T-cell (primary cell): ENCODE measurements at regions not wholly inside any gene's neighbourhood (a gene's known extent, or its start where the extent isn't known, plus 50 kb on each side); places are given as distances from the start of the nearest gene placed in this dataset.

Experiments
- ATAC-seq, 4 experiments: fragments of 200-7000 bp in 3 of 4; fragments of 150-1000 bp in 1 of 4; cut with Tn5 transposase; replicated peaks in 1 of 4; 1 replicate in 3 of 4; 2 replicates in 1 of 4; pipeline ENCODE4 v1.10.0; 2021; ENCODE audit warnings: moderate library complexity in 3 of 4, mild to moderate bottlenecking in 2 of 4, moderate number of reproducible peaks in 1 of 4
- CTCF ChIA-PET, 2 donors: fragments of 300-600 bp; sonication (Branson Sonifier 250); formaldehyde crosslinking; loops; one replicate each; lab custom pipeline; 2022; ENCODE audit warnings: antibody characterized with exemption in 2 of 2; lab: Charles Lee
- POLR2A ChIA-PET, 2 donors: fragments of 300-600 bp; sonication (Branson Sonifier 250); formaldehyde crosslinking; loops; one replicate each; lab custom pipeline; 2022; ENCODE audit warnings: antibody characterized with exemption in 2 of 2; lab: Charles Lee
- DNase-seq, 35 experiments: peaks; one replicate each; pipeline versions ENCODE4 v3.0.0 to v3.0.0-alpha.2; 2013 to 2023
- H3K27ac ChIP-seq: one replicate; pipeline ENCODE4 v1.5.1; 2013; ENCODE audit warnings: low read length
- H3K27me3 ChIP-seq, 2 experiments: replicated peaks in 1 of 2; 1 replicate in 1 of 2; 2 replicates in 1 of 2; pipeline versions ENCODE4 v1.6.1 to v1.7.0; 2013; ENCODE audit warnings: low read length in 1 of 2, mixed read lengths in 1 of 2; ENCODE audit not compliant: control insufficient read depth in 2 of 2, insufficient read depth in 2 of 2; ENCODE audit errors: extremely low read depth in 1 of 2
- H3K36me3 ChIP-seq, 2 donors: 1 replicate in 1 of 2; 2 replicates in 1 of 2; pipeline versions ENCODE4 v1.6.1 to v1.7.0; 2013; ENCODE audit warnings: low read length in 1 of 2; ENCODE audit not compliant: control insufficient read depth in 2 of 2, insufficient read depth in 1 of 2; ENCODE audit errors: extremely low read depth in 1 of 2
- H3K4me1 ChIP-seq, 2 experiments: 1 replicate in 1 of 2; 2 replicates in 1 of 2; pipeline versions ENCODE4 v1.6.1 to v1.7.0; 2013; ENCODE audit warnings: low read length in 2 of 2, mixed read lengths in 1 of 2; ENCODE audit not compliant: insufficient read depth in 2 of 2, control insufficient read depth in 1 of 2; ENCODE audit errors: extremely low read depth in 1 of 2
- H3K4me3 ChIP-seq, 2 donors: 1 replicate in 1 of 2; 2 replicates in 1 of 2; pipeline versions ENCODE4 v1.5.1 to v1.7.0; 2013; ENCODE audit warnings: mild to moderate bottlenecking in 2 of 2, low read length in 1 of 2, moderate library complexity in 1 of 2; ENCODE audit not compliant: control insufficient read depth in 1 of 2; ENCODE audit errors: extremely low read depth in 1 of 2
- H3K9me3 ChIP-seq: 2 replicates; pipeline ENCODE4 v1.7.0; 2013
- H3K27ac Mint-ChIP-seq, 2 donors: one replicate each; pipeline ENCODE4 v1.8.0; 2020 to 2021; ENCODE audit warnings: mild to moderate bottlenecking in 2 of 2, mixed read lengths in 2 of 2
- H3K27me3 Mint-ChIP-seq, 2 donors: one replicate each; pipeline ENCODE4 v1.8.0; 2021 to 2022; ENCODE audit warnings: mixed read lengths in 2 of 2
- H3K36me3 Mint-ChIP-seq: one replicate; pipeline ENCODE4 v1.8.0; 2021; ENCODE audit warnings: mixed read lengths
- H3K4me1 Mint-ChIP-seq, 3 donors: one replicate each; pipeline ENCODE4 v1.8.0; 2020 to 2022; ENCODE audit warnings: mixed read lengths in 3 of 3, mild to moderate bottlenecking in 1 of 3
- H3K4me3 Mint-ChIP-seq, 3 donors: one replicate each; pipeline ENCODE4 v1.8.0; 2020 to 2022; ENCODE audit warnings: mild to moderate bottlenecking in 3 of 3, mixed read lengths in 3 of 3, moderate library complexity in 3 of 3
- H3K9me3 Mint-ChIP-seq, 3 donors: one replicate each; pipeline ENCODE4 v1.8.0; 2020 to 2022; ENCODE audit warnings: mixed read lengths in 3 of 3
- WGBS: methylation state at CpG from one replicate; pipeline ENCODE4 v1.1.5; 2013; ENCODE audit warnings: missing lambda C conversion rate; ENCODE audit not compliant: insufficient coverage; 5-methylcytosine and 5-hydroxymethylcytosine counted together

GRCh38 chr6:77368660-77369313 is 94.5 kb downstream of the HTR1B start:
- Histone ChIP-seq H3K9me3 (peaks cover 2% of the 10 kb centered on the region), H3K27me3 (no peaks in the 10 kb centered on the region), H3K4me3 (no peak overlapping the region), H3K27ac (no peak overlapping the region), H3K4me1 (no peaks in the 10 kb centered on the region), H3K36me3 (no peaks in the 10 kb centered on the region)
- WGBS, result 46% methylated on average over 15 of the region's 20 CpGs
- Mint-ChIP-seq H3K36me3 (no peaks in the 10 kb centered on the region), H3K4me1 (no peaks in the 10 kb centered on the region), H3K4me3 (no peak overlapping the region), H3K9me3 (peaks cover 5 to 11% (median 9%) of the 10 kb centered on the region in 3 donors), H3K27ac (no peak overlapping the region), H3K27me3 (no peaks in the 10 kb centered on the region)
- ChIA-PET CTCF (no interaction called here), POLR2A (no interaction called here)
- ATAC-seq, result no peak
- DNase-seq, result no peak

GRCh38 chr6:77366798-77367197 is 96.5 kb downstream of the HTR1B start:
- Mint-ChIP-seq H3K4me3 (no peak overlapping the region), H3K36me3 (no peaks in the 10 kb centered on the region), H3K27me3 (no peaks in the 10 kb centered on the region), H3K27ac (no peak overlapping the region), H3K9me3 (peaks cover 8 to 18% (median 11%) of the 10 kb centered on the region in 3 donors), H3K4me1 (no peaks in the 10 kb centered on the region)
- CTCF ChIA-PET, result interaction anchor here in 1 of 2 donors (0.7 kb wide), 1 partner anchor 52 kb away, joined by 3 read pairs; no protein-coding TSS in a partner anchor
- ATAC-seq (no peak), DNase-seq (no peak)
- H3K27ac ChIP-seq, result no peak overlapping the region
- peaks cover 2% of the 10 kb centered on the region for H3K9me3 ChIP-seq
- POLR2A ChIA-PET, result no interaction called here
- no peak overlapping the region for H3K4me3 ChIP-seq
- H3K36me3 ChIP-seq, result no peaks in the 10 kb centered on the region
- H3K27me3 ChIP-seq, result no peaks in the 10 kb centered on the region
- WGBS, result no CpG with 5 or more reads among the region's 2 CpGs
- H3K4me1 ChIP-seq, result no peaks in the 10 kb centered on the region

DNA sequence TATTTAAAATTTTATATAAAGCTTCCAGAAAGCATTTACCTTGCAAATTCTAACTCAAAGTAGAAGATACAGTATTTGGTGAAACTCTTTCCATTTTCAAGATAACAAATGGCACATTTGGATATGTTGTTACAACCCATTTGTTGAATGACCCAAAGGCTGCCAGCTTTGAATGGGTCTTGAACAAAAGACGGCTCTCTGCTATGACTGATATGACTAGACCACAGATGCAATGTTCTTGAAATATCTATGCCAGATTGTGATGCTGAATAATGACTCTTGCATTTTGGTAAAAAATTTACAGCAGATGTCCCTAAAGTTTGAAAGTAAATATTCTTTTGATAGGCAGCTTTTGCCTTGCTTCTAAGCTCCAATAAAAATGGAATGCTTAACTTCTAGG is 99.6 kb downstream of the HTR1B start:
- CTCF ChIA-PET, result no interaction called here
- WGBS, result 78% methylated on average over 1 of the region's 1 CpG

DNA sequence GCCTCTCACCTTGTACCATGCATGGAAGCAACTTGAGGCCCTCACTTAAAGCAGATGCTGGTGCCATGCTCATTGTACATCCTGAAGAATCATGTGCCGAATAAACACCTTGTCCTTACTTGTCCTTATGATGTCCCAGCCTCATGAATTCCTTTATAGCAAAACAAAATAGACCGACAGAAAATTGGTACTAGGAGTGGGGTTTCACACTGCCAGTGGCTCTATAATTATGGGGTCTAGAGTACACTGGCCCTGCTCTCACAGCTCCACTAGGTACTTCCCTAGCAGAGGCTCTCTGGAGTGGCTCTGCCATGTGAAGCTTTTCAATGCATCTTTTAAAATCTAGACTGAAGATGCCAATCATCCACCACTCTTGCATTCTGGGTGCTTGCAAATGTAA is 101.2 kb downstream of the HTR1B start:
- Histone ChIP-seq H3K27ac (no peak overlapping the region), H3K36me3 (no peaks in the 10 kb centered on the region), H3K4me3 (no peak overlapping the region), H3K4me1 (no peaks in the 10 kb centered on the region), H3K9me3 (peaks cover 4% of the 10 kb centered on the region), H3K27me3 (no peaks in the 10 kb centered on the region)
- no peak for ATAC-seq
- Mint-ChIP-seq H3K36me3 (no peaks in the 10 kb centered on the region), H3K9me3 (peaks cover 11 to 15% (median 14%) of the 10 kb centered on the region in 3 donors), H3K27me3 (no peaks in the 10 kb centered on the region), H3K4me3 (no peak overlapping the region), H3K4me1 (no peaks in the 10 kb centered on the region), H3K27ac (no peak overlapping the region)
- no CpG with 5 or more reads among the region's 2 CpGs for WGBS
- ChIA-PET CTCF (no interaction called here), POLR2A (interaction anchor here in 1 of 2 donors (0.5 kb wide), 1 partner anchor 522 kb away, joined by 5 read pairs; no protein-coding TSS in a partner anchor)
- DNase-seq, result no peak

More for the DNA sequence above, 99.6 kb downstream of the HTR1B start:
- Histone ChIP-seq H3K9me3 (peaks cover 4% of the 10 kb centered on the region), H3K27me3 (no peaks in the 10 kb centered on the region), H3K4me1 (no peaks in the 10 kb centered on the region), H3K4me3 (no peak overlapping the region), H3K27ac (no peak overlapping the region), H3K36me3 (no peaks in the 10 kb centered on the region)
- Mint-ChIP-seq H3K36me3 (no peaks in the 10 kb centered on the region), H3K27me3 (no peaks in the 10 kb centered on the region), H3K27ac (no peak overlapping the region), H3K4me3 (no peak overlapping the region), H3K4me1 (no peaks in the 10 kb centered on the region), H3K9me3 (peaks cover 6 to 14% (median 12%) of the 10 kb centered on the region in 3 donors)
- ATAC-seq, result no peak
- DNase-seq, result no peak
- POLR2A ChIA-PET, result no interaction called here

DNA sequence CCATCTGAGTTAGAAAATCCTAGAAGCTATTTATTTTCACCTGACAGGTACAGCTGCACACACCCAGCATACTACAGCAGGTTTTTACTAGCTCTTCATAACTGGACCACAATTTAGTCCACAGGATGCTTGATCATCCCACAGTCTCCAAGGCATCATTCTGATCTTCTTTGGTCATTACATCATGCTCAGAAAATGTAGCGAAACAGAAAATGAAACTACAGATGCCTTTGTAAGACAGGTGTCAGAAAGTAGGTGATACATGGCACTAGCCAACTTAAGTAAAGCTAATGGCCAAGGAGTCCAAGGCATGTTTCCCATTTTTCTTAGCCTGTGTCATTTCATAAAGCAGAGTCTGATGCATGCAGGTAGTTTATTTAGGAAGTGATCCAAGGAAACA is 102.3 kb downstream of the HTR1B start:
- no peak overlapping the region for H3K27ac Mint-ChIP-seq
- H3K4me3 Mint-ChIP-seq, result no peak overlapping the region
- CTCF ChIA-PET, result interaction anchor here in 1 of 2 donors (0.5 kb wide), 1 partner anchor 10 kb away, joined by 3 read pairs; no protein-coding TSS in a partner anchor
- no peaks in the 10 kb centered on the region for H3K36me3 ChIP-seq
- H3K27me3 ChIP-seq, result no peaks in the 10 kb centered on the region
- H3K9me3 Mint-ChIP-seq, result peaks cover 10 to 18% (median 11%) of the 10 kb centered on the region in 3 donors
- ATAC-seq (no peak), DNase-seq (no peak)
- H3K4me1 ChIP-seq, result no peaks in the 10 kb centered on the region
- no peaks in the 10 kb centered on the region for H3K4me1 Mint-ChIP-seq
- H3K4me3 ChIP-seq, result no peak overlapping the region
- POLR2A ChIA-PET, result no interaction called here
- H3K27me3 Mint-ChIP-seq, result no peaks in the 10 kb centered on the region
- peaks cover 4% of the 10 kb centered on the region for H3K9me3 ChIP-seq
- no CpG with 5 or more reads among the region's 1 CpG for WGBS
- no peaks in the 10 kb centered on the region for H3K36me3 Mint-ChIP-seq
- no peak overlapping the region for H3K27ac ChIP-seq

DNA sequence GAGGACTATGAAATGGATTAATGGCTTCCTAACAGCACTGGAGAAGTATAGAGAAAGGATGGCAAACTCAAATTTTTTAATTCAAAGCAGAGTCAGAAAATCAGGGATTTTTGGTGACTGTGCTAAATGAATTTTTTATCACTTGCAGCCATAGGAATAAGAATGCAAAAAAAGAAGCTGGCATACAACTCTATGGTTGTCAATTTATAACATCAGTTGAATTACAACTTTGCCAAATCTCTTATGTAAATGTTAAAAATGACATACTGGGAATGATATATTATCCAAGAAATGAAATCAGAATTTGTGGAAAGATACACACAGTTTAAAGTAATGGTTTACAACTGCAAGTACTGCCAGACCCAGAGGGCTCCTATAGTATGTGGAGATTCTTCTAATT is 106.5 kb downstream of the HTR1B start:
- POLR2A ChIA-PET, result no interaction called here
- peaks cover 2% of the 10 kb centered on the region for H3K9me3 ChIP-seq

More for the DNA sequence above, 106.5 kb downstream of the HTR1B start:
- no peaks in the 10 kb centered on the region for H3K36me3 ChIP-seq
- H3K27me3 ChIP-seq, result no peaks in the 10 kb centered on the region
- H3K9me3 Mint-ChIP-seq, result peaks cover 2 to 11% (median 9%) of the 10 kb centered on the region in 3 donors
- no peaks in the 10 kb centered on the region for H3K27me3 Mint-ChIP-seq
- no peak for DNase-seq
- no peaks in the 10 kb centered on the region for H3K4me1 ChIP-seq
- no peaks in the 10 kb centered on the region for H3K4me1 Mint-ChIP-seq
- H3K27ac ChIP-seq, result no peak overlapping the region
- H3K27ac Mint-ChIP-seq, result no peak overlapping the region
- no peak overlapping the region for H3K4me3 Mint-ChIP-seq
- no peaks in the 10 kb centered on the region for H3K36me3 Mint-ChIP-seq
- ATAC-seq, result no peak
- CTCF ChIA-PET, result no interaction called here
- H3K4me3 ChIP-seq, result no peak overlapping the region
